Cardiac septum (tissue), 1 donor: ENCODE measurements at regions not wholly inside any gene's neighbourhood (a gene's known extent, or its start where the extent isn't known, plus 50 kb on each side); places are given as distances from the start of the nearest gene placed in this dataset.

ENCODE experiments used
- DNase-seq: peaks from one replicate; pipeline ENCODE4 v3.0.0-alpha.2; 2020; ENCODE audit warnings: low spot score
- intact Hi-C: fragments of 100-400 bp; cut with DNase I; formaldehyde crosslinking; loops from one replicate; pipeline ENCODE4 v1.14.0; 2022
- donor health status: DM: no; HTN: no; CAD: no.

GRCh38 chr16:86762095-86762494, 183.7 kb downstream of the FOXL1 start:
- DNase-seq, result peak; percentile 54
- intact Hi-C loops, result loop anchor here (5.0 kb wide), 1 partner anchor 185 kb away; the partner anchor contains the start of gene FOXL1

DNA sequence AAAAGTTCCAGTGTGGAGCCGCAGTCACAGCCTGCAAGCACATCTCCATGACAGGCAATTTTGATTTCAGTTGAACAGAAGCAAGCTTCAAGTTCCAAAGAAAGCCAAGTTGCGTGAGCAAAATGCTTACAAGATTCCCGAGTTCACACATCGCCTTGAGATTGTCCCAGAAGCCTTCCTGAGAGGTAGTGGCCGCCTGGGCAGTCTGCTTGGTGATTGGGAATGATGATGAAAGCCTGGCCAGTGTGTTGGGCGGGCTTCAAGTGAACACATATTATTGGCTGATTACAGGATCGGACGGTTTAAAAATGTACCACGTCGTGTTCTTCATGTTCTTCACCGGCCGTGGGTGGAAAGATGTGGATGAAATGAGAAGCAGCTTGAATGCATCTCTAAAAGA, 185.5 kb downstream of the FOXL1 start:
- intact Hi-C loops, result loop anchor here (5.0 kb wide), 1 partner anchor 187 kb away; the partner anchor contains the start of gene FOXL1
- DNase-seq, result peak; percentile 39

DNA sequence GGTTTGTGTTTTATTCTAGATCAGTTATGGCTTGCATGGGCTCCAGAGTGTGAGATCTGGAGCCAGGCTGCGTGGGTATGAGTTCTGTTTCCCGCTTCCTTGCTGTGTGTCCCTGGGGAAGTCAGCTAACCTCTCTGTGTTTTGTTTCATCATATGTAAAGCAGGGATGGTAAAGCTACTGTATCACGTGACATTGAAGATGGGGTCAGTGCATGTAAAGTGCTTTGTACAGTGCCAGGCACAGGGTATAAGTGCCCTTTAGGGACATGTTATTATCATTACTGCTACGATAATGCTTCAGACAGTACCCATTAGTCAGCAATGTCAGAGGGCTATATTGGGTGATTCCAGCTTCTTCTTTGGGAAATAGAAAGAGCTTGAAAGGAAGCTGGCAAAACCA, 186.2 kb downstream of the FOXL1 start:
- DNase-seq, result no peak
- intact Hi-C loops, result loop anchor here (5.0 kb wide), 1 partner anchor 187 kb away; the partner anchor contains the start of gene FOXL1

DNA sequence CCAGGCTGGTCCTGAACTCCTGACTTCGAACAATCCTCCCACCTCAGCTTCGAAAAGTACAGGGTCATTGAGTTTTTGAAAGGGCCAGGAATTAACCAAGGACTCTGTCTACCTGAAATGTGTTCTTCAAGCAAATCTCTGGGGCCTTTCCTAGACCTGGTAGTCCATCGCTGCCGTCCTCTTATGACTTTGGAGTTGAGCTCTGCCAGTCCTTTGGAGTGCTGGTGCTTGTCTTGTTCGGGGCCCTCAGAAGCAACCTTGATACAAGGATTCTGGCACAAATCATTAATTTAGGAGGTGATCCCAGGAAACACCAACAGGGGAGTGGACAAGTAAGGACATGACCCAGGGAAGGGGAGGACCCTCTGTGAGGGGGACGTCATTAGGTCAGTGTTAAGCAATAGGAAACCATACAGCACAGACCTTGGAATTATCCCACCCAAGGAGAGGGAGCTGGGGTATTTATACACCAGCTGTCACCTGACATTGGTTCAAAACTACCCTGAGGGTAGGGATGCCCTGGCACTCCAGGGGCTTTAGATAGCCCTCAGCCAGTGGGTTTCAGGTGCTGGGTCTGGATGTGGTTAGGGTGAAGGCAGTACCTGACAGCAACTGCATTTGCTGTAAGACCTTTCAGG, 187.2 kb downstream of the FOXL1 start:
- intact Hi-C loops, result no loop called here
- DNase-seq, result peak; percentile 24

DNA sequence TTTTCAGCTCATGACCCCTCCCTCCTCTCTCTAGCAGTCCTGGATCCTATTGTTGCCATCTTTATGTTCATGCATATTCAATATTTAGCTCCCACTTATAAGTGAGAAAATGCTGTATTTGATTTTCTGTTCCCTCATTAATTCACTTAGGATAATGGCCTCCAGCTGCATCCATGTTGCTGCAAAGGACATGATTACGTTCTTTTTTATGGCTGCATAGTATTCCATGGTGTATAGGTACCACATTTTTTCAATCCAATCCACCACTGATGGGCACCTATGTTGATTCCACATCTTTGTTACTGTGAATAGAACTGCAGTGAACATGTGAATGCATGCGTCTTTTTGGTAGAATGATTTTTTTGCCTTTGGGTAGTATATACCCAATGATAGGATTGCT, 188.4 kb downstream of the FOXL1 start:
- intact Hi-C loops, result no loop called here
- DNase-seq, result no peak

- intact Hi-C loops, result no loop called here
- peak; percentile 38 for DNase-seq
Observed at GRCh38 chr16:86768228-86768791, 190.0 kb downstream of the FOXL1 start.

GRCh38 chr16:86768999-86769398, 190.7 kb downstream of the FOXL1 start:
- intact Hi-C loops, result no loop called here
- no peak for DNase-seq

DNA sequence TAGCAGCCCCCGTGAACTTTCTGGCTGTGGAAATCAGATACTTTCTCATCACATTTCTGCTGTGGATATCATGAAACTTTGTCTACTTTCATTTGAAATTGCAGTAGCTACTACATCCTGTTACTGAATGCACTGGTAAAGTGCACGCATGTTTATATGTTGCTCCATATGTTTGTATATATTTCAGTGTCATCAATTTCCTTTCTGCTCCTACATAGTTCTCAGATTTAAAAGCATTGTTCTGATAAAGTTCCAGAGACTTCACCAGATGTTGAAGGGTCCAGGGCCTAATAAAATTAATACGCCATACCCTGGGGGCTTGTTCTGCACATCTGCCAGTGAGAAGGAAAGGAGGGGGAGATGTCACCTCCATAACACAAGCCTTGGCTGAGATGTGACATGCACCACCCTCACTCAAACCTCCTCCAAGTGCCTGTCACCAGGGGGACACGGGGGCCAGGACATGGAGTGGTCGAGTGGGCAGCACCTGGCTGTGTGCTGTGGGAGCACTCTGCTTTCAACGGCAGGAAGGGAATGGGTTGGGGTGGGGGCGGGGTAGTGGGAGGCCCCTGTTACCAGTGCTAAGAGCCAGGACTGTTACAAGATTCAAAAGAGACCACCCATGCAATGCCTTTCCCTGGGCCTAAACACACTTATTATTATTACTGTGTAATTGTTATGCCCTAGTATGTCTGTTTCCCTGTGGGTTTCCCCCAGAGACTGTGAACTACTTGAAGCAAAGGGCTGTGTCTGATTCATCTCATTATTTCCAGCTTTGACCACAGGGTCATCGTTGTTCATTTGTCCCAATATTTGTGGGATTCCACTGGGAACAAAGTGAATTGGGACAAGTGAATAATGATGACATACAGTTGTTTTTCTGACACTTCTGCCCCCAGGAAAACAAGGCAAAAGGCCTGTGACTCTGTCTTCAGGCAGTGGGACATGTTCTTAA, 193.4 kb downstream of the FOXL1 start:
- peak; percentile 15 for DNase-seq
- intact Hi-C loops, result no loop called here

- intact Hi-C loops, result no loop called here
- DNase-seq, result peak; percentile 7
Observed at GRCh38 chr16:86772671-86773353, 194.5 kb downstream of the FOXL1 start.

- DNase-seq, result peak; percentile 73
- intact Hi-C loops, result no loop called here
Observed at GRCh38 chr16:86773354-86773715, 195.0 kb downstream of the FOXL1 start.

DNA sequence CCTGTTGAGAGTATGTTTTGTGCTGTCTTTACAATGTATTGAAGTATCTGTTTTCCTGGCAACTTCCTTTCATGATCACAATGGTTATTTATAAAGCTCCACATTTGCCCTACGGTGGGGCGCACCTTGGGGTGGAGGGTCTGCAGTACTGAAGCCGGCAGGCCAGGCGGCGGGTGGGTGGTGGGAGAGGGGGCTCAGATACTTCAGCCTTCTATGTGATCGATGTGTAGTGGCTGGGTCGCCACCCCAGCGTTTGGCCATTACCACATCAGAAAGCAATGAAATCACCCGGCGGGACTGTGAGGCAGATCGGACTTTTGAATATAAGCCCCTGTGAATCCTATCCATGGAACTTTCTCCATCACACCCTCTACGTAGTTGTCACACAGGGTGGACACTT, 196.6 kb downstream of the FOXL1 start:
- intact Hi-C loops, result no loop called here
- DNase-seq, result peak; percentile 4

DNA sequence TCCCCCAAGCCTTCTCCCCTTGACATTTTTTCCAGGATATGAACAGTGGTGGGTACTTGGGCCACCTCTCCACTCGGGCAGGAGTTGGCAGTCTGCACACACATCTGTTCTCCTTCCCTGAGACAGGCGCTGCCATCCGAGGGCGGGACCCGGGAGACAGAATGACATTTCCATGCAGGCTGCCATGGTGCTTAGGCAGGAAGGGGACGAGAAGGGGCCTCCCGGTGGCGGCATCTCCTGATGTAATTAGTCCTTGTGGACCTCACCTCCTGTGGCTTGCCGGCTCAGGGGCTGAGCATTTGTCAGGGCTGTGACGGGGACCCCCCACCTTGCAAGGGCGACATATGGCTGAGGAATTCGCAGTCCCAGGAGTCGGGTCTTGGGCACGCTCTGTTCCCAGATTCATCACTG, 197.2 kb downstream of the FOXL1 start:
- intact Hi-C loops, result no loop called here

GRCh38 chr16:86777381-86777946, 199.1 kb downstream of the FOXL1 start:
- intact Hi-C loops, result no loop called here
- DNase-seq, result no peak

More for the DNA sequence above, 197.2 kb downstream of the FOXL1 start:
- no peak for DNase-seq

- DNase-seq, result no peak
- intact Hi-C loops, result no loop called here
Observed at GRCh38 chr16:86778108-86778745, 199.9 kb downstream of the FOXL1 start.

DNA sequence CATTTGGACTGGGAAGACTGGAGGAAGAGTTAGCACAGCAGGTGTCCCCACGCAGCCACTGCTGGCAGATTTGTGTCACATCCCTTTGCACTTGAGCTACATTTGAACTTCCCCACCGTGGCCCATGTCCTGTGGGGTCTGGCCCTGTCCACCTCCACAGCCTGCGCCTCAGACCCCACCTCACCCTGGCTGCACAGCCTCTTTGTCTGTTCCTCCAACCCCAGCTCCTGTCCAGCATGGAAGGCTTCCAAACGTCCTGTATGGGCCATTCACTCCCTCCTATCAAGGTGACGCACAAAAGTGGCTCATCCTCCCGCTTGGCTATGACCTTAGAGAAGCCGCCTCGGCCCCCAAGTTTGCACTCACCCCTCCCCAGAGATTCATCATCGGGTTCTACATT, 200.6 kb downstream of the FOXL1 start:
- DNase-seq, result no peak
- intact Hi-C loops, result no loop called here

- no peak for DNase-seq
- intact Hi-C loops, result no loop called here
Observed at GRCh38 chr16:86781046-86781445, 202.7 kb downstream of the FOXL1 start.

GRCh38 chr16:86783636-86784626, 205.6 kb downstream of the FOXL1 start:
- DNase-seq, result no peak
- intact Hi-C loops, result no loop called here

DNA sequence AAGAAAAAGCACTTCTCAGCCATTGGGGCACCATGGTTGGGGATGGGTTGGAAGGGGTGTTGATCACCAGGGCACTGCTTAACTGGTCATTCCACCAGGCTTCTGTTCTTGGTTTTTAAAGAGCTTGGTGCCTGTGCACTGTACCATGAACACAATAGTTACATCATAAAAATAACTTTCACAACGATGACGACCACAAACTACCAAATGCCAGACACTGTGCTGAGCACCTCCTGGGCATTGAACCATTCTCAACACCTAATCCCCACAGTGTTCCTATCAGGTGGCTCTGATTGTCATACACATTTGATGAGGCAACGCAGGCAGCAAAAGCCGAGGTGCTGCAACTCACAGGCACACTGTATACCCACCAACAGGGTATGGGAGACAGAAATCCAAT, 208.0 kb downstream of the FOXL1 start:
- DNase-seq, result no peak
- intact Hi-C loops, result no loop called here
